ENCODE measurements at regions not wholly inside any gene's neighbourhood (a gene's known extent, or its start where the extent isn't known, plus 50 kb on each side); places are given as distances from the start of the nearest gene placed in this dataset.

DNA sequence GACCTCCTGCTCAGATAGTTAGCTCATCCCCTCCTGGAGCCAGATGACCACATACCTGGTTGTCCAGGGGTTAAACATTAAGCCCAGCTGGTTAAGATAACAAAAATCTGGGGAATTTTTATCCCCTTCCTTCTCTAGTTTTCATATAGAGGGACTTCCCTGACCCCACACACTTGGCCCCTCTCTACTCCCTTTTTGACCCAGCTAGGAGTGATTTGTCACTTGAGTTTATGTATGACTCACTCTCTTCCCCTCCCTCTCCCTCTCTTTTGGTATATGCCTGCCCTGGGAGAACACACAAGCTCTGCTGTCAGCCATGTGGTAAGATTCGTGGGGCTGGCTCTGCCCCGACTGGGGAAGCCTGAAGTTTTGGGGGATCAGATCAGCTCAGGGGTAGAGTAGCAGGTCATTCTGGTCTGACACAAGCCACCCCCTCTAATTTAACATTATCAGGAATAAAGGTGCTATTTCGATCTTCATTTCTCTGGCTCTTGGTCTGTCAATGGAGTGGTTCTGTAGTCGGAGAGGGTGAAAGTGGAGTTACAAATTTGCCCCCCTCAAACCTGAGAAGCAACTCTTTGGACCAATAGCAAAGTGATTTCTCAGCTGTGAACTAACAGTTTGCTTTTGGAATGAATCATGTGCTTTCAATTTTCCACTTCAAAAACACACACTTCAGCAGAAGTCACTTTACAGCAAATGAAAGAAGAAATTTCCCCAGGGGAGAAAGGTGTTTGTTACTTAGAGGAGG is 415.3 kb upstream of the CADM1 start:
- peak overlapping the region; percentile 23 for H3K4me3 Mint-ChIP-seq (ENCODE audit: unreplicated experiment)
- TF ChIP-seq CTCF (IDR thresholded peaks at IDR 0.05; ENCODE audit: insufficient read depth in 1 of 2, low read depth in 1 of 2, low read length in 1 of 2, severe bottlenecking in 1 of 2, unreplicated experiment in 1 of 2) = no peak
- peaks cover 3% of the 10 kb centered on the region for H3K27me3 Mint-ChIP-seq (ENCODE audit: insufficient read depth, unreplicated experiment)
- ChIA-PET POLR2A (no interaction called here), CTCF (interaction anchor here (0.7 to 1.1 kb wide), 2 partner anchors 50 to 644 kb away, joined by 3 read pairs; no protein-coding TSS in a partner anchor)
- no peaks in the 10 kb centered on the region for H3K27me3 ChIP-seq (replicated peaks; ENCODE audit: control insufficient read depth, insufficient read depth, low read length)
- no peaks in the 10 kb centered on the region for H3K9me3 ChIP-seq
- H3K36me3 Mint-ChIP-seq (ENCODE audit: insufficient read depth, unreplicated experiment) = no peaks in the 10 kb centered on the region
- H3K4me1 ChIP-seq = peaks cover 29% of the 10 kb centered on the region
- intact Hi-C loops (cut with micrococcal nuclease; ENCODE audit: unreplicated experiment) = no loop called here
- BruUV-seq (replicated peaks) = no TSS peak
- peak overlapping the region; percentile 43 for H3K27ac Mint-ChIP-seq (ENCODE audit: unreplicated experiment)
- H3K4me3 ChIP-seq (ENCODE audit: low read depth, low read length) = no peak overlapping the region
- H3K4me1 Mint-ChIP-seq (ENCODE audit: low read depth, unreplicated experiment) = peaks cover 36% of the 10 kb centered on the region
- DNase-seq = peak in 1 of 2 experiments; percentile 18
- no peaks in the 10 kb centered on the region for H3K9me3 Mint-ChIP-seq (ENCODE audit: unreplicated experiment)
- H3K36me3 ChIP-seq (ENCODE audit: control insufficient read depth, insufficient read depth, low read length) = no peaks in the 10 kb centered on the region

- H3K4me1 Mint-ChIP-seq (ENCODE audit: low read depth, unreplicated experiment) = peaks cover 36% of the 10 kb centered on the region
- H3K4me3 Mint-ChIP-seq (ENCODE audit: unreplicated experiment) = no peak overlapping the region
- H3K36me3 Mint-ChIP-seq (ENCODE audit: insufficient read depth, unreplicated experiment) = no peaks in the 10 kb centered on the region
- Histone ChIP-seq H3K4me1 (peaks cover 29% of the 10 kb centered on the region), H3K36me3 (ENCODE audit: control insufficient read depth, insufficient read depth, low read length) (no peaks in the 10 kb centered on the region), H3K4me3 (ENCODE audit: low read depth, low read length) (no peak overlapping the region), H3K9me3 (no peaks in the 10 kb centered on the region), H3K27me3 (replicated peaks; ENCODE audit: control insufficient read depth, insufficient read depth, low read length) (no peaks in the 10 kb centered on the region)
- ChIA-PET POLR2A (no interaction called here), CTCF (no interaction called here)
- no peak for TF ChIP-seq CTCF (IDR thresholded peaks at IDR 0.05; ENCODE audit: insufficient read depth in 1 of 2, low read depth in 1 of 2, low read length in 1 of 2, severe bottlenecking in 1 of 2, unreplicated experiment in 1 of 2)
- intact Hi-C loops (cut with micrococcal nuclease; ENCODE audit: unreplicated experiment) = no loop called here
- H3K9me3 Mint-ChIP-seq (ENCODE audit: unreplicated experiment) = no peaks in the 10 kb centered on the region
- no peak for DNase-seq
- peaks cover 3% of the 10 kb centered on the region for H3K27me3 Mint-ChIP-seq (ENCODE audit: insufficient read depth, unreplicated experiment)
- no TSS peak for BruUV-seq (replicated peaks)
- no peak overlapping the region for H3K27ac Mint-ChIP-seq (ENCODE audit: unreplicated experiment)
Measured at GRCh38 chr11:115918576-115918975, 414.4 kb upstream of the CADM1 start.

- POLR2A ChIA-PET = no interaction called here
Measured at GRCh38 chr11:115916608-115917007, 412.4 kb upstream of the CADM1 start.

More at GRCh38 chr11:115916608-115917007, 412.4 kb upstream of the CADM1 start:
- DNase-seq = no peak
- no peaks in the 10 kb centered on the region for H3K36me3 ChIP-seq (ENCODE audit: control insufficient read depth, insufficient read depth, low read length)
- peaks cover 26% of the 10 kb centered on the region for H3K4me1 ChIP-seq
- Mint-ChIP-seq H3K27ac (ENCODE audit: unreplicated experiment) (no peak overlapping the region), H3K4me3 (ENCODE audit: unreplicated experiment) (no peak overlapping the region), H3K27me3 (ENCODE audit: insufficient read depth, unreplicated experiment) (peaks cover 3% of the 10 kb centered on the region), H3K4me1 (ENCODE audit: low read depth, unreplicated experiment) (peaks cover 25% of the 10 kb centered on the region), H3K9me3 (ENCODE audit: unreplicated experiment) (no peaks in the 10 kb centered on the region), H3K36me3 (ENCODE audit: insufficient read depth, unreplicated experiment) (no peaks in the 10 kb centered on the region)
- no peaks in the 10 kb centered on the region for H3K9me3 ChIP-seq
- intact Hi-C loops (cut with micrococcal nuclease; ENCODE audit: unreplicated experiment) = no loop called here
- H3K27me3 ChIP-seq (replicated peaks; ENCODE audit: control insufficient read depth, insufficient read depth, low read length) = no peaks in the 10 kb centered on the region
- TF ChIP-seq CTCF (IDR thresholded peaks at IDR 0.05; ENCODE audit: insufficient read depth in 1 of 2, low read depth in 1 of 2, low read length in 1 of 2, severe bottlenecking in 1 of 2, unreplicated experiment in 1 of 2) = no peak
- CTCF ChIA-PET = no interaction called here
- no TSS peak for BruUV-seq (replicated peaks)
- H3K4me3 ChIP-seq (ENCODE audit: low read depth, low read length) = no peak overlapping the region

All from Caco-2 (cell line).